ENCODE measurements at regions not wholly inside any gene's neighbourhood (a gene's known extent, or its start where the extent isn't known, plus 50 kb on each side); places are given as distances from the start of the nearest gene placed in this dataset.

DNA sequence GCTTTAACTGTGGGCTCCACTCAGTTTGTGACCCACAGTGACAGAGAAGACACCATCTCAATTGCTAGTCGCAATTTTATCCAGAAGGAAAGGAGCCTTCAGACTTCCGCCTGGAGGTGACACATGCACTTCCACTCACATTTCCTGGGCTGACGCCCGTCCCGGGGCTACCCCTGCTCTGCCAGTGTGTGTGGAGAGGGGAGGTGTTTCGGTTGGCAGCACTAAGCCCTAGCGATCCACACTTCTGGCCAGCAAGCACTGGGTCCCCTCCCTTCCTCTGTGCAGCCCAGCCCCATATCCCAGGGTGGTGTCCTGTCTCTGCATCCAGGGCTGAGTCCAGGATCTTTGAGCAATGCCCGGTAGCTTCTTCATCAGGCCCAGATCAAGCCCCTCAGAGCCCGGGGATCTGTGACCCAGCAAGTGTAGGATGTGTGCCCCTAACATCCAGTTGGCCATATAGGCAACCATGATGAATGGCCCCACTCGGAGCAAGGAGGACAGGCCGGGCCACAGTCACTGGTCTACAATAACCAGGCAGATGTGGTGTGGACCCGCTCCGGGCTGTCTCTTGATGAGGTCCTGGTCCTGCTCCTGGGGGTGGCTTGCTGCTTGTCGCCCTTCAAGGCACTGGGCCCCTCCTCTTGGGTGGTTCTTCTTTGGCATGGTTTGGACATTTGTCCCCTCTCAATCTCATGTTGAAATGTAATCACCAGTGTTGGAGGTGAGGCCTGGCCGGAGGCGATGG, 141.9 kb upstream of the SPACA7 start (continued):
- TF ChIP-seq, protein P1, sequence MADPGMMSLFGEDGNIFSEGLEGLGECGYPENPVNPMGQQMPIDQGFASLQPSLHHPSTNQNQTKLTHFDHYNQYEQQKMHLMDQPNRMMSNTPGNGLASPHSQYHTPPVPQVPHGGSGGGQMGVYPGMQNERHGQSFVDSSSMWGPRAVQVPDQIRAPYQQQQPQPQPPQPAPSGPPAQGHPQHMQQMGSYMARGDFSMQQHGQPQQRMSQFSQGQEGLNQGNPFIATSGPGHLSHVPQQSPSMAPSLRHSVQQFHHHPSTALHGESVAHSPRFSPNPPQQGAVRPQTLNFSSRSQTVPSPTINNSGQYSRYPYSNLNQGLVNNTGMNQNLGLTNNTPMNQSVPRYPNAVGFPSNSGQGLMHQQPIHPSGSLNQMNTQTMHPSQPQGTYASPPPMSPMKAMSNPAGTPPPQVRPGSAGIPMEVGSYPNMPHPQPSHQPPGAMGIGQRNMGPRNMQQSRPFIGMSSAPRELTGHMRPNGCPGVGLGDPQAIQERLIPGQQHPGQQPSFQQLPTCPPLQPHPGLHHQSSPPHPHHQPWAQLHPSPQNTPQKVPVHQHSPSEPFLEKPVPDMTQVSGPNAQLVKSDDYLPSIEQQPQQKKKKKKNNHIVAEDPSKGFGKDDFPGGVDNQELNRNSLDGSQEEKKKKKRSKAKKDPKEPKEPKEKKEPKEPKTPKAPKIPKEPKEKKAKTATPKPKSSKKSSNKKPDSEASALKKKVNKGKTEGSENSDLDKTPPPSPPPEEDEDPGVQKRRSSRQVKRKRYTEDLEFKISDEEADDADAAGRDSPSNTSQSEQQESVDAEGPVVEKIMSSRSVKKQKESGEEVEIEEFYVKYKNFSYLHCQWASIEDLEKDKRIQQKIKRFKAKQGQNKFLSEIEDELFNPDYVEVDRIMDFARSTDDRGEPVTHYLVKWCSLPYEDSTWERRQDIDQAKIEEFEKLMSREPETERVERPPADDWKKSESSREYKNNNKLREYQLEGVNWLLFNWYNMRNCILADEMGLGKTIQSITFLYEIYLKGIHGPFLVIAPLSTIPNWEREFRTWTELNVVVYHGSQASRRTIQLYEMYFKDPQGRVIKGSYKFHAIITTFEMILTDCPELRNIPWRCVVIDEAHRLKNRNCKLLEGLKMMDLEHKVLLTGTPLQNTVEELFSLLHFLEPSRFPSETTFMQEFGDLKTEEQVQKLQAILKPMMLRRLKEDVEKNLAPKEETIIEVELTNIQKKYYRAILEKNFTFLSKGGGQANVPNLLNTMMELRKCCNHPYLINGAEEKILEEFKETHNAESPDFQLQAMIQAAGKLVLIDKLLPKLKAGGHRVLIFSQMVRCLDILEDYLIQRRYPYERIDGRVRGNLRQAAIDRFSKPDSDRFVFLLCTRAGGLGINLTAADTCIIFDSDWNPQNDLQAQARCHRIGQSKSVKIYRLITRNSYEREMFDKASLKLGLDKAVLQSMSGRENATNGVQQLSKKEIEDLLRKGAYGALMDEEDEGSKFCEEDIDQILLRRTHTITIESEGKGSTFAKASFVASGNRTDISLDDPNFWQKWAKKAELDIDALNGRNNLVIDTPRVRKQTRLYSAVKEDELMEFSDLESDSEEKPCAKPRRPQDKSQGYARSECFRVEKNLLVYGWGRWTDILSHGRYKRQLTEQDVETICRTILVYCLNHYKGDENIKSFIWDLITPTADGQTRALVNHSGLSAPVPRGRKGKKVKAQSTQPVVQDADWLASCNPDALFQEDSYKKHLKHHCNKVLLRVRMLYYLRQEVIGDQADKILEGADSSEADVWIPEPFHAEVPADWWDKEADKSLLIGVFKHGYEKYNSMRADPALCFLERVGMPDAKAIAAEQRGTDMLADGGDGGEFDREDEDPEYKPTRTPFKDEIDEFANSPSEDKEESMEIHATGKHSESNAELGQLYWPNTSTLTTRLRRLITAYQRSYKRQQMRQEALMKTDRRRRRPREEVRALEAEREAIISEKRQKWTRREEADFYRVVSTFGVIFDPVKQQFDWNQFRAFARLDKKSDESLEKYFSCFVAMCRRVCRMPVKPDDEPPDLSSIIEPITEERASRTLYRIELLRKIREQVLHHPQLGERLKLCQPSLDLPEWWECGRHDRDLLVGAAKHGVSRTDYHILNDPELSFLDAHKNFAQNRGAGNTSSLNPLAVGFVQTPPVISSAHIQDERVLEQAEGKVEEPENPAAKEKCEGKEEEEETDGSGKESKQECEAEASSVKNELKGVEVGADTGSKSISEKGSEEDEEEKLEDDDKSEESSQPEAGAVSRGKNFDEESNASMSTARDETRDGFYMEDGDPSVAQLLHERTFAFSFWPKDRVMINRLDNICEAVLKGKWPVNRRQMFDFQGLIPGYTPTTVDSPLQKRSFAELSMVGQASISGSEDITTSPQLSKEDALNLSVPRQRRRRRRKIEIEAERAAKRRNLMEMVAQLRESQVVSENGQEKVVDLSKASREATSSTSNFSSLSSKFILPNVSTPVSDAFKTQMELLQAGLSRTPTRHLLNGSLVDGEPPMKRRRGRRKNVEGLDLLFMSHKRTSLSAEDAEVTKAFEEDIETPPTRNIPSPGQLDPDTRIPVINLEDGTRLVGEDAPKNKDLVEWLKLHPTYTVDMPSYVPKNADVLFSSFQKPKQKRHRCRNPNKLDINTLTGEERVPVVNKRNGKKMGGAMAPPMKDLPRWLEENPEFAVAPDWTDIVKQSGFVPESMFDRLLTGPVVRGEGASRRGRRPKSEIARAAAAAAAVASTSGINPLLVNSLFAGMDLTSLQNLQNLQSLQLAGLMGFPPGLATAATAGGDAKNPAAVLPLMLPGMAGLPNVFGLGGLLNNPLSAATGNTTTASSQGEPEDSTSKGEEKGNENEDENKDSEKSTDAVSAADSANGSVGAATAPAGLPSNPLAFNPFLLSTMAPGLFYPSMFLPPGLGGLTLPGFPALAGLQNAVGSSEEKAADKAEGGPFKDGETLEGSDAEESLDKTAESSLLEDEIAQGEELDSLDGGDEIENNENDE (IDR thresholded peaks at IDR 0.05; ENCODE audit: insufficient replicate concordance, low read length): no peak
- TF ChIP-seq CHD2 (IDR thresholded peaks at IDR 0.05; ENCODE audit: low read length) (no peak), EGR1 (IDR thresholded peaks at IDR 0.05; ENCODE audit: borderline replicate concordance, low read depth, low read length) (no peak), SAP30 (IDR thresholded peaks at IDR 0.05; ENCODE audit: insufficient read depth, insufficient replicate concordance, low read length) (no peak), RAD21 (IDR thresholded peaks at IDR 0.05 in 1 of 2, conservative IDR thresholded peaks at IDR 0.05 in 1 of 2; ENCODE audit: low read depth in 2 of 2, low read length in 2 of 2) (no peak)
